Neuronal stem cell (in vitro differentiated cells): ENCODE measurements at regions not wholly inside any gene's neighbourhood (a gene's known extent, or its start where the extent isn't known, plus 50 kb on each side); places are given as distances from the start of the nearest gene placed in this dataset.
"Not testable (repeated sequence)": the region's sequence is repeated elsewhere in the genome, so short reads cannot be mapped to it uniquely, and the experiment has no call there.

Experiments
- DNase-seq: peaks from one replicate; pipeline ENCODE4 v3.0.0-alpha.2; 2013; ENCODE audit warnings: low spot score
- H2AFZ ChIP-seq: one replicate; pipeline ENCODE4 v1.6.1; 2013; ENCODE audit warnings: mild to moderate bottlenecking, low read length, inconsistent platforms
- H2AK5ac ChIP-seq: 2 replicates; pipeline ENCODE4 v1.6.1; 2013; ENCODE audit warnings: low read depth, mild to moderate bottlenecking, inconsistent platforms, low read length, moderate library complexity, mixed read lengths
- H2BK120ac ChIP-seq: 2 replicates; pipeline ENCODE4 v1.6.1; 2013; ENCODE audit warnings: low read depth, mild to moderate bottlenecking, inconsistent platforms, low read length, moderate library complexity, mixed read lengths
- H2BK12ac ChIP-seq: one replicate; pipeline ENCODE4 v1.6.1; 2013; ENCODE audit warnings: low read length, inconsistent platforms
- H2BK15ac ChIP-seq: 2 replicates; pipeline ENCODE4 v1.6.1; 2013; ENCODE audit warnings: mild to moderate bottlenecking, low read length, inconsistent platforms, mixed read lengths
- H2BK5ac ChIP-seq: one replicate; pipeline ENCODE4 v1.6.1; 2013; ENCODE audit warnings: inconsistent platforms, mild to moderate bottlenecking, low read length, moderate library complexity
- H3K14ac ChIP-seq: one replicate; pipeline ENCODE4 v1.6.1; 2013; ENCODE audit warnings: low read length, inconsistent platforms
- H3K18ac ChIP-seq: 2 replicates; pipeline ENCODE4 v1.6.1; 2013; ENCODE audit warnings: low read length, inconsistent platforms
- H3K23ac ChIP-seq: 2 replicates; pipeline ENCODE4 v1.6.1; 2013; ENCODE audit warnings: low read depth, mild to moderate bottlenecking, mixed read lengths, low read length, inconsistent platforms; ENCODE audit not compliant: poor library complexity
- H3K27ac ChIP-seq: replicated peaks from 3 replicates; pipeline ENCODE4 v1.5.1; 2013; ENCODE audit warnings: low read length, inconsistent platforms
- H3K27me3 ChIP-seq, 3 experiments: 2 replicates each; pipeline ENCODE4 v1.6.1; 2013; ENCODE audit warnings: low read length in 3 of 3, mild to moderate bottlenecking in 2 of 3, inconsistent platforms in 1 of 3, low read depth in 1 of 3, mixed read lengths in 1 of 3, moderate library complexity in 1 of 3; ENCODE audit not compliant: control insufficient read depth in 3 of 3, insufficient read depth in 3 of 3
- H3K36me3 ChIP-seq, 2 donors: replicated peaks in 1 of 2; 2 replicates each; pipeline ENCODE4 v1.6.1; 2013; ENCODE audit warnings: low read length in 2 of 2; ENCODE audit not compliant: control insufficient read depth in 2 of 2, insufficient read depth in 2 of 2
- H3K4ac ChIP-seq: 2 replicates; pipeline ENCODE4 v1.6.1; 2013; ENCODE audit warnings: inconsistent platforms, mild to moderate bottlenecking, low read length, moderate library complexity
- H3K4me1 ChIP-seq, 2 donors: 1 replicate in 1 of 2; 2 replicates in 1 of 2; pipeline ENCODE4 v1.6.1; 2013; ENCODE audit warnings: low read length in 2 of 2, low read depth in 1 of 2; ENCODE audit not compliant: control insufficient read depth in 2 of 2, insufficient read depth in 1 of 2
- H3K4me2 ChIP-seq: one replicate; pipeline ENCODE4 v1.6.1; 2013; ENCODE audit warnings: mild to moderate bottlenecking, low read length, inconsistent platforms; ENCODE audit not compliant: insufficient read depth, poor library complexity, severe bottlenecking
- H3K4me3 ChIP-seq, 2 donors: 2 replicates each; pipeline ENCODE4 v1.5.1; 2013; ENCODE audit warnings: low read length in 2 of 2, mild to moderate bottlenecking in 2 of 2, inconsistent platforms in 1 of 2, moderate library complexity in 1 of 2
- H3K79me1 ChIP-seq: one replicate; pipeline ENCODE4 v1.6.1; 2013; ENCODE audit warnings: low read depth, mild to moderate bottlenecking, inconsistent platforms, low read length, moderate library complexity
- H3K9ac ChIP-seq: one replicate; pipeline ENCODE4 v1.6.1; 2013; ENCODE audit warnings: mild to moderate bottlenecking, low read depth, low read length, inconsistent platforms; ENCODE audit not compliant: poor library complexity
- H3K9me3 ChIP-seq, 2 donors: replicated peaks in 1 of 2; 2 replicates each; pipeline versions ENCODE3 to v1.6.1; 2013; ENCODE audit warnings: low read length in 2 of 2, mild to moderate bottlenecking in 2 of 2, inconsistent platforms in 1 of 2, low read depth in 1 of 2, mixed read lengths in 1 of 2, moderate library complexity in 1 of 2; ENCODE audit not compliant: control insufficient read depth in 2 of 2, insufficient read depth in 1 of 2
- H4K8ac ChIP-seq: one replicate; pipeline ENCODE4 v1.6.1; 2013; ENCODE audit warnings: low read depth, mild to moderate bottlenecking, inconsistent platforms, low read length, moderate library complexity
- H4K91ac ChIP-seq: one replicate; pipeline ENCODE4 v1.6.1; 2013; ENCODE audit warnings: low read length, low read depth, mild to moderate bottlenecking, inconsistent platforms; ENCODE audit not compliant: poor library complexity
- WGBS, 2 donors: extraction: QIAGEN DNeasy Blood & Tissue Kit; methylation state at CpG; one replicate each; pipeline ENCODE4 v1.1.7; 2013; ENCODE audit warnings: missing lambda C conversion rate in 2 of 2, mixed read lengths in 1 of 2; ENCODE audit not compliant: insufficient read length in 2 of 2, insufficient replicate concordance in 1 of 2; ENCODE audit errors: extremely low coverage in 2 of 2; 5-methylcytosine and 5-hydroxymethylcytosine counted together

- H3K23ac ChIP-seq, H3K4me1 ChIP-seq, DNase-seq, H2AFZ ChIP-seq, H2BK120ac ChIP-seq, H3K14ac ChIP-seq, H2BK15ac ChIP-seq, H3K27me3 ChIP-seq, H2BK12ac ChIP-seq, H3K18ac ChIP-seq, H3K9me3 ChIP-seq, H4K91ac ChIP-seq, H2AK5ac ChIP-seq, H3K9ac ChIP-seq, H3K27ac ChIP-seq, H3K4me3 ChIP-seq, H3K4ac ChIP-seq, H2BK5ac ChIP-seq, H3K79me1 ChIP-seq, H3K4me2 ChIP-seq, H3K36me3 ChIP-seq, H4K8ac ChIP-seq: not testable (repeated sequence)
- WGBS, 2 donors: no CpG with 5 or more reads among the region's 3 CpGs
These were observed 334.0 kb upstream of the HTR1E start for GRCh38 chr6:86603364-86603763.

- H3K27me3 ChIP-seq, H3K9ac ChIP-seq, H3K18ac ChIP-seq, DNase-seq, H3K4me3 ChIP-seq, H3K4me1 ChIP-seq, H3K4ac ChIP-seq, H3K14ac ChIP-seq, H2AFZ ChIP-seq, H4K91ac ChIP-seq, H3K23ac ChIP-seq, H3K4me2 ChIP-seq, H3K79me1 ChIP-seq, H2BK5ac ChIP-seq, H2AK5ac ChIP-seq, H4K8ac ChIP-seq, H2BK12ac ChIP-seq, H2BK120ac ChIP-seq, H3K36me3 ChIP-seq, H2BK15ac ChIP-seq, H3K27ac ChIP-seq, H3K9me3 ChIP-seq: not testable (repeated sequence)
- no CpG with 5 or more reads among the region's 6 CpGs for WGBS, 2 donors
These were observed 335.2 kb upstream of the HTR1E start for GRCh38 chr6:86602093-86602492.

- not testable (repeated sequence) for H3K36me3 ChIP-seq, H3K4me1 ChIP-seq, H3K9ac ChIP-seq, H3K4me2 ChIP-seq, H4K8ac ChIP-seq, H4K91ac ChIP-seq, DNase-seq, H2AFZ ChIP-seq, H3K27ac ChIP-seq, H2AK5ac ChIP-seq, H3K4me3 ChIP-seq, H3K9me3 ChIP-seq, H2BK15ac ChIP-seq, H3K27me3 ChIP-seq, H3K4ac ChIP-seq, H3K14ac ChIP-seq, H2BK120ac ChIP-seq, H3K79me1 ChIP-seq, H3K18ac ChIP-seq, H2BK12ac ChIP-seq, H3K23ac ChIP-seq, H2BK5ac ChIP-seq
- no CpG with 5 or more reads among the region's 4 CpGs for WGBS, 2 donors
These were observed 338.4 kb upstream of the HTR1E start for GRCh38 chr6:86598969-86599368.

GRCh38 chr6:86595641-86596040 is 341.7 kb upstream of the HTR1E start:
- H3K4me1 ChIP-seq: no peaks in the 10 kb centered on the region
- H3K23ac ChIP-seq: no peak overlapping the region
- H2AK5ac ChIP-seq: no peak overlapping the region
- H3K27ac ChIP-seq: no peak overlapping the region
- H2AFZ ChIP-seq: no peak overlapping the region
- no peaks in the 10 kb centered on the region for H3K27me3 ChIP-seq
- no peak overlapping the region for H4K8ac ChIP-seq
- H3K9ac ChIP-seq: no peak overlapping the region
- H3K4ac ChIP-seq: no peak overlapping the region
- no peak overlapping the region for H3K4me3 ChIP-seq
- H2BK5ac ChIP-seq: no peak overlapping the region
- no peak overlapping the region for H4K91ac ChIP-seq
- no CpG with 5 or more reads among the region's 3 CpGs for WGBS, 2 donors
- no peaks in the 10 kb centered on the region for H3K36me3 ChIP-seq
- H3K79me1 ChIP-seq: no peaks in the 10 kb centered on the region
- H3K18ac ChIP-seq: no peak overlapping the region
- no peak overlapping the region for H2BK15ac ChIP-seq
- H2BK12ac ChIP-seq: no peak overlapping the region
- no peak overlapping the region for H3K14ac ChIP-seq
- no peak overlapping the region for H3K4me2 ChIP-seq
- H2BK120ac ChIP-seq: no peak overlapping the region
- H3K9me3 ChIP-seq: no peaks in the 10 kb centered on the region
- no peak for DNase-seq
